ENCODE measurements at regions not wholly inside any gene's neighbourhood (a gene's known extent, or its start where the extent isn't known, plus 50 kb on each side); places are given as distances from the start of the nearest gene placed in this dataset.
"Not testable (repeated sequence)": the region's sequence is repeated elsewhere in the genome, so short reads cannot be mapped to it uniquely, and the experiment has no call there.

GRCh38 chr12:34226044-34226443 lies 203.7 kb downstream of the ALG10 start:
- DNase-seq, result not testable (repeated sequence)

GRCh38 chr12:34228046-34228445 lies 205.8 kb downstream of the ALG10 start:
- not testable (repeated sequence) for DNase-seq

- not testable (repeated sequence) for DNase-seq
Observed at GRCh38 chr12:34229033-34229432, 206.7 kb downstream of the ALG10 start.

- DNase-seq, result no peak
Observed at GRCh38 chr12:34233618-34234017, 211.3 kb downstream of the ALG10 start.

GRCh38 chr12:34236073-34236472 lies 213.8 kb downstream of the ALG10 start:
- no peak for DNase-seq

- no peak for DNase-seq
Observed at GRCh38 chr12:34244608-34245007, 222.3 kb downstream of the ALG10 start.

- DNase-seq, result no peak
Observed at GRCh38 chr12:34249271-34249670, 227.0 kb downstream of the ALG10 start.

GRCh38 chr12:34251879-34252278 lies 229.6 kb downstream of the ALG10 start:
- not testable (repeated sequence) for DNase-seq

- DNase-seq, result no peak
Observed at GRCh38 chr12:34253674-34254073, 231.4 kb downstream of the ALG10 start.

- no peak for DNase-seq
Observed at GRCh38 chr12:34257093-34257492, 234.8 kb downstream of the ALG10 start.

GRCh38 chr12:34262140-34262539 lies 239.8 kb downstream of the ALG10 start:
- not testable (repeated sequence) for DNase-seq

GRCh38 chr12:34264110-34264509 lies 241.8 kb downstream of the ALG10 start:
- DNase-seq, result no peak

- not testable (repeated sequence) for DNase-seq
Observed at GRCh38 chr12:34273703-34274102, 251.4 kb downstream of the ALG10 start.

- DNase-seq, result no peak
Observed at GRCh38 chr12:34275129-34275528, 252.8 kb downstream of the ALG10 start.

GRCh38 chr12:34286483-34286882 lies 264.2 kb downstream of the ALG10 start:
- DNase-seq, result no peak

GRCh38 chr12:34286934-34287333 lies 264.6 kb downstream of the ALG10 start:
- DNase-seq, result no peak

- no peak for DNase-seq
Observed at GRCh38 chr12:34287437-34287836, 265.1 kb downstream of the ALG10 start.

- no peak for DNase-seq
Observed at GRCh38 chr12:34287986-34288962, 266.0 kb downstream of the ALG10 start.

GRCh38 chr12:34288963-34289345 lies 266.7 kb downstream of the ALG10 start:
- no peak for DNase-seq

GRCh38 chr12:34289431-34290380 lies 267.4 kb downstream of the ALG10 start:
- DNase-seq, result no peak

- DNase-seq, result no peak
Observed at GRCh38 chr12:34290381-34290995, 268.2 kb downstream of the ALG10 start.

GRCh38 chr12:34291001-34291400 lies 268.7 kb downstream of the ALG10 start:
- DNase-seq, result no peak

Data from muscle of back (tissue), 3 donors.